Activated T-cell treated with anti-CD3 and anti-CD28 coated beads, Interleukin-2, amount 50 U/mL, for 1 hour (primary cell): ENCODE measurements at regions not wholly inside any gene's neighbourhood (a gene's known extent, or its start where the extent isn't known, plus 50 kb on each side); places are given as distances from the start of the nearest gene placed in this dataset.

Source experiments
- DNase-seq: peaks from one replicate; pipeline ENCODE4 v3.0.0-alpha.2; 2020

DNA sequence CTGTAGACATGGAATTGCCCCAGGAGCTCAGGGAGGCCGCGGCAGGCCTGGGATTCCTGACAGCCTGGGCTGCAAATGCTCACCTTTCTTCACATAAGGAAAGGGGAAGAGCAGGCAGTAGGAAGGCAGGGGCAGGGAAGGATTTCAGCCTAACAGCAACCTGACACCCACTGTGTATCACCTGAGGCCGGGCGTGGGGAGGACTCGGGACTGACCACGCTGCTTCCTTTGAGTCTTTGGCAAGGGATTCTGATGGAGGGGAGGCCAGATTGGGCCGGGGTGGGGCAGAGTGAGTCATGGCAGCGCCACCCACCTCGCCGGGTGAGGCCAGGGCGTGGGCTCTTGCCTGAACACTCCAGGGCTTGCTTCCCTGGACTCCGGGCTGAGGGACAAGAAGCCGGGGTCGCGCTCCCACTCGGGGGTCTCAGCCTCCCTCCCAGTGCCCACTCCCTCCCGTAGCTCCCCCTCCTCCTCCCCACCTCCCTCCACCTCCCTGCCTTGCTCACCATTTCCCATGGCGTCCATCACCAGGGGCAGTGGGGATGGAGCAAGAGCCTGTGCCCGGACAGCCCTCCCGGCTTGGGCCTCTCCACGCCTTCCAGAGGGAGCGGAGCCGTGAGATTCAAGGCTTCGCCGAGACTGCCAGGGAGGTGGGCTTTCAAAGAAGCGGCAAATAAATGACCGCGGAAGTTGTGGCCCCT, 247.9 kb upstream of the RTL1 start:
- DNase-seq: no peak

DNA sequence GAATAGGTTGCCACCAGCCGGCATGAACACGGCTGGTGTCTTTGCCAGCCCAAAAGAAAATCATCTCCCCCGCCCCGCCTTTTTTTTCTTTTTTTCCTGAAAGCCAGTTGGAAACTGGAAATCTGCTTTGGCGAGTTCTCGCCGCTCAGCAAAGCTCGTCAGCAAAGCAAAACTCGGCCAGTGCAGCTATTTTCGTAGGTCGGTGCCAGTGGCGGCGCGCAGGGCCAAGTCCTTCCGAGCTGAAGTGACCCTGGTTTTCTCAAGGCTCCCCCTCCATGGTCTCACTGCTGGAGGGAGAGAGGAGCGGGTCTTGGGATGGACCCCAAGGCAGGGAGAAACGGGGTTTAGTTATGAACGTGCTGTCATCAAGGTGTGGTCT, 248.4 kb upstream of the RTL1 start:
- no peak for DNase-seq

DNA sequence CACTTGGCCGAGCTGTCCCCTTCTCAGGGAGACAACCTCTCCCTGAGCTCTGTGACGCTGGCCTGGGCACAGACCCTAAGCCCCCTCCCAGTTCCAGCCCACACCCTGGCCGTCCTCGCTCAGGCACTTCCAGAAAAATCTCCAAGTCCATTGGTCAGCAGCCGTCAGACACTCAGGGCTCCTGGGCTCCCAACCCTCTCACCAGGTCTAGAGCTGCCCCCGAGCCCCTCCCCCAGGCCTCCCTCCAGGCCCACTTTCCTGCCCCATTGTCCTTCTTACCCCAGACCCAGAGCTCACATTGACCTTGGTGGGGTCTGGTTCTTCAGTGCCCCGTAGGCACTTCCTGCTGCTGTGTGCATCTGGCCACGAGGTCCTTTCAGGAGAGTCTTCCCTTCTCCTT, 249.3 kb upstream of the RTL1 start:
- no peak for DNase-seq

DNA sequence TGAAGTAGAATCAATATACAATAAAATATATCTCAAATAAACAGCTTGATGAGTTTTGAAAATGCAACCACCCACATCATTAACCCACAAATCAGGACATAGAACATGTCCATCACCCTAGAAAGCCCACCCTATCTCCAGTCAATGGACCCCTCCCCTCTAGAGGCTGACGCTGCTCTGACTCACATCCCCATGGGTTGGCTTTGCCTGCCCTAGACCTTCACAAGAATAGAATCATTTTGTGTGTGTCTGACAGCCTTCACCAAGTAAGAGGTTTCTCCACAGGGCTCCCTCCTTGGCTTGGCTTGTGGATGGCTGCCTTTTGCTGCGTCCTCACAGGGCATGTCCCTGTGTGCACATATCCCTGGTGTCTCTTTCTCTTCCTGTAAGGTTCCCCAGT, 250.2 kb upstream of the RTL1 start:
- no peak for DNase-seq

DNA sequence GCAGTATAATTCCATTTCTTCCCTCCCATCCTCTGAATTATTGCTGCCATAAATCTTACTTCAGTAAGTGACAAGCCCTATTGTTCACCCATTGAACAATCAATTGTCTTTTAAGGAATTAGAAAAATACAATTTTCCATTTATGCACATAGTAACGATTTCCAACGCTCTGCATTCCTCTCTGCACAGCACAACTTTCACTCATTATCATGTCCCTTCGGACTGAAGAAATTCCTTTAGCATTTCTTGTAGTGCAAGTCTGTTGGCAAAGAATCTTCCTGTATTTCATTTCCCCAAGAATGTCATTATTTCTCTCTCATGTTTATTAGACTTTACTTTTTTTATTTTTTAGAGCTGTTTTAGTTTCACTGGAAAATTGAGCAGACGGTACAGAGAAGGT, 252.1 kb upstream of the RTL1 start:
- DNase-seq: no peak

GRCh38 chr14:101167428-101167827, 263.9 kb upstream of the RTL1 start:
- DNase-seq: no peak

DNA sequence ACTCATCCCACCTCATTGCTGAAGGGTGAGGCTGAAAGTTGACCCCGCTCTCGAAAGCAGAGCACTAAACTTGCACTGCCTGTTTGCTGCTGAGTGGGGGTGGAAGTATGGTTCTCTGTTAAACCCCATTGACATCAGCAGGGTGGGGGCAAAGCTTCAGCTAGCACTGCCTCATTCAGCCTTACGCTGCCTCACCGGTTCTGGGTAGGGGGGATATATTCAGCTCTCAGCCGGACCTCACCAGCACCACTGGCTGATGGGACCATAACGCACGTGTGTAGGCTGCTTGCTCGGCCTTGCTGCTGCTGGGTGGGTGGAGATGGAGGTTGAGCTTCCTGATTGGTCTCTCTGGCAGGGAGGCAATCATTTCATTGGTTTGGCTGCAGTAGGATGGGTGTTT, 265.7 kb upstream of the RTL1 start:
- no peak for DNase-seq

DNA sequence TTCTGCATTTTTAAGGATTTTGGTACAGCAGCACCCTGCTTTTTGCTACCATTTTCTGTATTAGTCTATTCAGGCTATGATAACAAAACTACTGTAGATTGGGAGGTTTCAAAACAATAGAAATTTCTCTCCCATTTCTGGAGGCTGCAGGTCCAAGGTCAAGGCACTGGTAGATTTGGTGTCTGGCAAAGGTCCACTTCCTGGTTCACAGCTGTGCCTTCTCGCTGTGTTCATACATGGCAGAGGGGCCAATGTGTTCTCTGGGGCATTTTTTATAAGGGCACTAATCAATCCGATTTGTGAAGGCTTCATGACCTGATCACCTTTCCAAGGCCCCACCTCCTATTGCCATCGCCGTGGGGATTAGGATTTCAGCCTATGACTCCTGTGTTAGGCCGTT, 268.1 kb upstream of the RTL1 start:
- no peak for DNase-seq

DNA sequence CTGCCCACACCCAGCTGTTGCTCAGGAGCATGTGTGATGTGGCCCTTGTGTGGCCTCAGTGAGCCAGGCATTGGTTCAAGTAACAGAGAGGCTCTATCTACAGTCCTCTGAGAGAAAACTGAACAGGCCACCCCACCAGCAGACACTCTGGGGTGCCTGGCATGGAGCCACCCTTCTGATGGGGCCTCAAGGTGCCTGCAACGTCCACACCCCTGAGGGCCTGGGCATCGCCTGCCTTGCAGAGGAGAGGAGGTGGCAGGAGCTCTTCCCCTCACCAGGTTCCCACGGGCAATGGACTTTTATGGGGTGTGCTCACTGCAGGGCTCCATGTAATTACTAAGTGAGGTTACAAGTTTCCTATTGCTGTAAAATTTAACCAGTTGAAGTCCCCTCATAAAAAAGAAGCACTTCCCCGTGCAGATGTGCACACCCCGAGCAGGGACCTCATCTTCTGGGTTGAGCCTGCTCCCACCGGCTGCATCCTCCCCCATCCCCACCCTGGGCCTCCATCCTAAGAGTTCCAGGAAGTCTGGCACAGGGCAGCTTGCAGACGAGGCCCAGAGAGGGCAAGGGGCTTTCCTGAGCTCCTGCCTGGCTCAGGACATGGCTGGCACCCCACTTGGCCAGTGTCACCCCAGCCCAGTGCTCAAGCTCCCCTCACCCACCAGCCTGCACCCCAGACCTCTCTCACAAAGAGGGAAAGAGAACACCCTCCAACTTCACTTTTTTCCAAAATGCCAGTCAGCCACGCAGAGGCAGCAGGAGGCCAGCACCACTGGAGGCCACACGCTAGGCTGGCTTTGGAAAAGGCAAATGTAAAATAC, 270.4 kb upstream of the RTL1 start:
- no peak for DNase-seq

DNA sequence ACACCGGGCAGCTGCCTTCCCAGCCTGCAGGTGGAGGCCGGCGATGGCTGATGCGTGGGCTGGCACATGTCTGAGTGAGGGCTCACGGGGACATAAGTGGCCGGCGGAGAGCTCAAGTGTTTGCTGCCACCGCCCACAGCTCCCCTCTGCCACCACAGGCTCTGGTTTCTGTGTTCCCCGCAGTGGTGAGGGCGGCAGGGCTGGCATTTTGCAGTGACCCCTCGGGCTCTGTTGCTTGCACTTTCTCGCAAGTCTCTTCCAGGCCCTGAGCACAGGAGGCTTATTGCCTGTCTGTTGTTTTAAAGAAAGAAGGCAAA, 271.0 kb upstream of the RTL1 start:
- no peak for DNase-seq

DNA sequence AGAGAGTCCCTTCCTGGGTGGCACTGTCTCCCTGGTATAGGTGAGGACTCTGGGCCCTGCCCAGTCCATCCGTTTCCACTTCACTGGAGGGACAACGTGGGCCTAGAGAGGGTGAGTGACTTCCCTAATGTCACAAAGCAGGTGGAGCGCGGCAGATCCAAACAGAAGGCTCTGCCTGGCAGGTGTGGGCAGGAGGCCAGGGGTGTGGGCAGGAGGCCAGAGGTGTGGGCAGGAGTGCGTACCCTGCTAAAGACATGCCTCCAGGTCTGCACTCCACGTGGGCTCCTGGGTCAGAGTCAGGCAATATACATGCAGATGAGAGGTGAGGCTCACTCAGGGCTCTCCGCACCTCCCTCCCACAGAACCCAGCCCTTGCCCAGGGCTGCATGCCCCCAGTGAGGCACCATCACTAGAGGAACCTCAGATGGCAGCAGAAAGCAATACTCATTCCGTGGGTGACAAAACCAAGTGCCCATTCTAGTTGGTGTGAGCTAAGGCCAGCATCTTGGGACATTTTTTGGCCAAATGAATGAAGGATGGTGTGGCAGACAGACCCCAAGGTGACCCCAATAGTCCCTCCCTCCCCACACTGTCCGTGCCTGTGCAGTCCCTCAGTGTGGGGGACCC, 271.6 kb upstream of the RTL1 start:
- no peak for DNase-seq

DNA sequence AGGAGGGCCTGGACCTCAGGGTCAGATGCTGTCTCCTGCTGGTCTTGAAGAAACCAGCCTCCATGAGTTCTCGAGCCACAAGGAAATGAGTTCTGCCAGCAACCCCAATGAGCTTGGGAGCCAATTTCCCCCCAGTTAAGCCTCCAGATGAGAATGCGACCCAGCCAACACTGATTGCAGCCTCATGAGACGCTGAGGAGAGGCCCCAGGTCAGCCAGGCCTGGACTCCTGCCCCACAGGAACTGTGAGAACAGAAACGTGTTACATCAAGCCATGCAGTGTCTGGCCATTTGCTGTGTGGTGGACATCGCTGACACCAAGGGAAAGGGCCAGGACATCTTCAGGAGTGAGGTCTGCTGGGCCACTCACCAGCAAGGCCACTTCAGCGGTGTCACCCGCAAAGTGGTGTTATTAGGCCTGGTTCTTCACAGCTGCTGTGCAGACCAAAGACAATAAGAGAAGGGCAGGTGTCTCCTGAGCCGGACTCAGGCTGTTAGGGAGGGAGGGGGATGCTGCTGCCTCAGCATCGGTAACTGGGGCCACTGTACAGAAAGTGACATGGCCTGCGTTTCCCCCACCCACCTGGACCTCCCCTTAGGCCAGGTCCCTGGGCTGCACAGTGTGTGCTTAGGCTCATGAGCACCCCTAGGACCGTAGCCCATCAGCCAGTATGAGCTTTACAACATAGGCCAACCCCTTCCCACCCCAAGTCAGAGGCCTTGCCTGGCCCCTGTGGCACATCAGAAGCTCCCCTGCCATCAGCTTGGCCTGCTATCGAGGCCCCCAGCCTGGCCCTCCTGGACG, 272.4 kb upstream of the RTL1 start:
- no peak for DNase-seq

- DNase-seq: no peak
Measured at GRCh38 chr14:101176535-101177205, 273.1 kb upstream of the RTL1 start.

DNA sequence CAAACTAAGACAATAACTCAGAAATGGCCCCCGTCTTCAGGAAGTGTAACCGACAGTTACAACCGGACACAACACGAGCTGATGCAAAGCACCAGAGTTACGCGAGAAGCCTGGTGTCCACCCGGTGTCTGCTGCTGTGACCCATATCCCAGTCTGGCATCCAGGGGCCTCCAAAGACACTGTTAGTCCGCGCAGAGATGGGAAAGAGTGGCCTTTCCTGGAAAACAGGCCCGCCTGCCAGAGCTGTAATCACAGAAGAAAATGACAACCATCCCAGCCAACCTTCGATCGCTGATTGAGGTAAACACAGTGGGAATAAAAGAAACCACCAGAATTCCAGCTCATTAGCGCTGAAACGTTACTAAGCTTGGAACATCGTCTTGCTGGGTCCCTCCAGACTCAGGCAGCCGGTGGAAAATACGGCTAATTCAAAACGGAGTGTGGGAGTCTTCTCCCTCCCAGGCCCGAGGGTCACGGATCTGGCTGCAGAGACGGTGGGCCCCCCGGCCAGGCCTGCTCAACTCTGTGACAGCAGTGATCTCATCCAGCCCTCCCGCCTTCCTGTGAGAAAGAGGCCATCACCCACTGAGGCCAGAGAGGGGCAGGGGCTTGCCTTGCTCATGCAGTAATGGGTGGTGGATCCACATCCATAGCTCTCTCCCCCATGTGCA, 273.9 kb upstream of the RTL1 start:
- DNase-seq: no peak

DNA sequence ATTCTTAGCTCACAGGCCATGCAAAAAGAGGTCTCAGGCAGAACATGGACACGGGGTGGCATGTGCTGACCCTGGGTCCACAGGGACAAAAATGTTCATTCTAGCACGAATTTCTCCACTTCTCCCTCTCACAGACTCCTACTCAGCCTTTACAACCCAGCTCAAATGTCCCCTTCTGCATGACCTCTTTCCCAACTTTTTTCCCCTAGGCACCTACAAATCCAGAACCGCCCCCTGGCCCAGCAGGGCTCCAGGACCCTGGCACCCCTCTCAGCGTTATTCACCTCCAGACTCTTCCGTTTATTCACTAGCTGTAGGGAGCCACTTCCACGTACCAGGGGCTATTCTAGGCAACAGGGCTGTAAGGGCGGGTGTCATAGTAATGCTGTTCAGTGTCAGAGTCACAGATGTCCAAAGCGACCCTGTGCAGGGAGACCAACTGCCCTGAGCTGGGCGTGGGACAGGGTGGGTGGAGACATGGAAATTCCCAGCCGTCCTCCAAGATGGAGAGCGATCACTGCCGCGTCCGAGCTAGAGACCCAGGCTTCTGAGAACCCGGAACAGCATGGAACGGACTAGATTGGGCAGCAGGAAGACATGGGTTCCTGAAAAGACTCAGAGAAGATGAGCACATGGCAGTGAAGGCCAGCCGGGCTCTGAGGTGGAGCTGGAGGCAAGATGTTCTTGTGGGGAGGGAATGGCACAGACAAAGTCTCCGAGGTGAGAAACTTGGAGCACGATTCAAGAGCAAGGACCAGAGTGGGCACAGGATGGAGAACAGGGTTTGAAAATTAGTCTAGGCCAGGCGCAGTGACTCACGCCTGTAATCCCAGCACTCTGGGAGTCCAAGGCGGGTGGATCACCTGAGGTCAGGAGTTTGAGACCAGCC, 274.9 kb upstream of the RTL1 start:
- DNase-seq: no peak

DNA sequence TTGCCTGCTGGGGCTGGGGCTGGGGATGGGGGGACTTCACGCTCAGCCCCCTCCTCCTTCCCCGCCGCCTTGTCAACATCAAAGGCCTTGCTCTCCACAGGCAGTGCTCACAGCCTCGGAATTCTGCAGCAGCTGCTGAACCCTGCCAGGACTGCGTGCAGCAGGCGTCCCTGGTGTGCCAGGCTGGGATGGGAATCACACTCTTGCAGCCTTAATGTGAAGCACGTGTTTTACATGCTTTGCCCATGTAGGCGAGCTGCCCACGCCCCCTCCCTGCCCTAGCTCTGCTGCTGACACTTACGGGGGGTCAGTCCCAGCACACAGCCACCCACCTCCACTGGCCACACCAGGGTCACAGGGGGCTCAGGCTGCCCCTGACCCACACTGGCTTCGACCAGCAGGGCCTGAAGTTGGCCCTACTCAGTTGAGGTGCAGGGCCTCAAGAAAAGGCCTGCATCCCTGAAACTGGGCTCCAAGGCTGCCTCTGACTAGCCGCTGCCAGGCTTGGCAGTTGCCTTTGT, 276.2 kb upstream of the RTL1 start:
- DNase-seq: no peak

GRCh38 chr14:101181446-101182313, 278.2 kb upstream of the RTL1 start:
- DNase-seq: no peak

GRCh38 chr14:101182476-101182875, 279.0 kb upstream of the RTL1 start:
- DNase-seq: no peak

DNA sequence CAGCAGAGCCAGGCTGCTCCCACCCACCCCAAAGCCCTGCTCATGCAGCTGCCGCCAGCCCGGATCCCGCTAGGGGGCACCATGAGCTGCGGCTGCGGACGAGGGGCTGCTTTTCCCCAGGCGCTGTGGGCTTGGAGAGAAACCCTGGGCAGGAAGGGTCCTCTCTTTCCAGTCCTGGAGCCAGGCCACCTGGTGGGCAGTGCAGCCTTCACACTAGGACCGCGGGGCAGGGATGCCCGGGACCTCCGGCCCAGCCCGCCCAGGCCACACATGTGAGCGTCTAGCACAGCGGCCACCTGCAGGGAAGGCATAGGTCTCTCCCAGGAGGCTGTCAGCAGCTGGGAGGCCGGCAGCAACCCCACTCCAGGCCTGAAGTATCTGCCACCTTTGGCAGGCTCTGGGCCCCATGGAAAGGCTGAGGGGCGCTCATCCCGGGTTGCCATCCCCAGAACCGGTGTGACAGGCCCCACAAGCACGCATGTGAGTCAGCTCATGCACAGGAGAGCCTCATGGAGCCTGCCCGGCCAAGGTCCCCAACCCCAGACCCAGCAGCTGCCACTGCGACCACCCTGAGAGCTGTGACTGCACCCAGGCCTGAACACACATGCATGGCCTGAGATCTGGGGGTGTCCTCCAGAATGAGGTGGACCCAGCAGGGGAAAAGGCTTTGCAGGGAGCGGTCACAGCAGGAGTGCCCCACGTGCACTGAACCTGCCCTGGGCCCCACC, 280.0 kb upstream of the RTL1 start:
- no peak for DNase-seq
